ENCODE measurements at regions not wholly inside any gene's neighbourhood (a gene's known extent, or its start where the extent isn't known, plus 50 kb on each side); places are given as distances from the start of the nearest gene placed in this dataset.

- TF ChIP-seq ARID4B (CRISPR knock-in tag; IDR thresholded peaks at IDR 0.05; ENCODE audit: borderline replicate concordance) (no peak), PRDM15 (CRISPR knock-in tag; IDR thresholded peaks at IDR 0.05) (no peak), MXD4 (CRISPR knock-in tag; IDR thresholded peaks at IDR 0.05; ENCODE audit: borderline replicate concordance) (no peak), JAZF1 (CRISPR knock-in tag; IDR thresholded peaks at IDR 0.05) (no peak), ZNF425 (CRISPR knock-in tag; conservative IDR thresholded peaks at IDR 0.05) (no peak), TCF7 (CRISPR knock-in tag; IDR thresholded peaks at IDR 0.05; ENCODE audit: low read depth) (no peak), CREB1 (CRISPR knock-in tag; IDR thresholded peaks at IDR 0.05) (no peak), ZNF532 (CRISPR knock-in tag; IDR thresholded peaks at IDR 0.05; ENCODE audit: borderline replicate concordance) (no peak), STAT6 (CRISPR knock-in tag; conservative IDR thresholded peaks at IDR 0.05; ENCODE audit: low read depth) (no peak), HMGXB4 (CRISPR knock-in tag; IDR thresholded peaks at IDR 0.05) (peak; percentile 29; the same call in 1 of the 2 replicates)
Observed at GRCh38 chr2:15748736-15749323, 157.2 kb downstream of the DDX1 start (continued).
